RKO (cell line): ENCODE measurements at regions not wholly inside any gene's neighbourhood (a gene's known extent, or its start where the extent isn't known, plus 50 kb on each side); places are given as distances from the start of the nearest gene placed in this dataset.
"Not testable (repeated sequence)": the region's sequence is repeated elsewhere in the genome, so short reads cannot be mapped to it uniquely, and the experiment has no call there.

Experiments
- DNase-seq: peaks from one replicate; pipeline ENCODE4 v3.0.0-alpha.2; 2016; ENCODE audit warnings: low spot score

- DNase-seq = no peak
These were observed 1426.5 kb downstream of the CDH11 start for GRCh38 chr16:63695347-63695746.

- DNase-seq = no peak
These were observed 1430.9 kb downstream of the CDH11 start for GRCh38 chr16:63690961-63691360.

DNA sequence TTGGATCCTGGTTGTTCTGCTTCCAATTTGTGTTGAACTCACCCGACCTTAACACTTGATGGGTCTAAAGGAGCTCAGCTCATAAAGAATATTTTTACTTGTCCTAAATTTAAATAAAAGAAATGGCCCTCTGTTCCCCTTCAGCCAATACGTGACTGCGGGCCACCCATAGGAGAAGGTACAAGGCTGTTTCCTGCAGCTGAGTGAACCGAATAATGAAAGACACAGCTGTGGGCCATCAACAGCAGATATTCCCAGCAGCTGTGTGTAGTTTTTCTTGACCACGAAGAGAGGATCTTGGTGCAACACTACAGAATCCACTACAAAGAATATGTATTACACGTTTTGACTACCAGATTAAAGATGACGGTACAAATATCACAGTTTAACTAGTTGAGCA, 1431.6 kb downstream of the CDH11 start:
- no peak for DNase-seq

DNA sequence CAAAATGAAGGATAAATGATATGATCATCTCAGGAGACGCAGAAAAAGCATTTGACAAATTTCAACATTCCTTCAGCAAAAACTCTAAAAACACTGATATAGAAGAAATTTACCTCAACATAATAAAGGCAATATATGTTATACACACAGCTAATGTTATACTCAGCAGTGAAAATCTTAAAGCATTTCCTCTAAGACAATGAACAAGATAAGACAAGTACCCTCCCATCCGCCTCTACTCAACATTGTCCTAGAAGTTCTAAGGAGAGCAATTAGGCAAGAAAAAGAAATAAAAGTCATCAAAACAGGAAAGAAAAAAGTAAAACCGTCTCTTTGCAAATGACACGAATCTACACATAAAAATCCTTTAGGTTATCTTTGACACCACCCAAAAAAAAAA, 1432.8 kb downstream of the CDH11 start:
- DNase-seq = no peak

GRCh38 chr16:63684149-63685101, 1437.4 kb downstream of the CDH11 start:
- no peak for DNase-seq

DNA sequence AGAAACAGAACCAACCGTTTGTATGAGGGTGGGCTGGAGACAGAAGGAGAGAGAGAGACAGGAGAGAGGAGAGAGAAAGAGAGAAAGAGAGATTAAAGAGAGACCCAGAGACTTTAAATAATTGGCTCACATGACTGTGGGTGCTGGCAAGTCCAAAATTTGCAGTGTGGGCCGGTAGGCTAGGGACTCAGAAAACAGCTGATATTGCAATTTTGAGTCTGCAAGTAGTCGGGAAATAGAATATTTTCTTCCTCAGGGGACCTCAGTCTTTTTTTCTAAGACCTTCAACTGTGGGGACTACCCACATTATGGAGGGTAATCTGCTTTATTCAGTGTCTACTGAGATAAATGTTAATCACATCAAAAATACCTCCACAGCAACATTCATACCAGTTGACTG, 1439.0 kb downstream of the CDH11 start:
- no peak for DNase-seq

DNA sequence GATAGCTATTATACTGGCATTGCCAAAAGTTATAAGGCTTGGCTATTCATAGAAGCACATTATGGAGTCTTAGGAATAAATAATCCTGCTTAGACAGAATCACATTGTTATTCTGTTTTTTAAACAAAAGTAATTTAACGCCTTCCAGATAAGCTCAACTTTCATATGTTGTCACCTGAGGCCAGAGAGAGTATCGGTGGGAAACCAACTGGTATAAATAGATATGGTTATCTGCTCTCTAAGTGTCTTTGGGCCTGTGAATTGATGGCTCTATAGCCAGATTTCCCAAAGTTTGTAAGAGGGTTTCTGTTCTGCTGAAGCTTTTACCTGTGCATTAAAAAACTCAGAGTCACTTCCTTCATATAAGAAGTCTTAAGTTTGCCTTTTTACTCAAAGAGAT, 1449.4 kb downstream of the CDH11 start:
- DNase-seq = no peak

DNA sequence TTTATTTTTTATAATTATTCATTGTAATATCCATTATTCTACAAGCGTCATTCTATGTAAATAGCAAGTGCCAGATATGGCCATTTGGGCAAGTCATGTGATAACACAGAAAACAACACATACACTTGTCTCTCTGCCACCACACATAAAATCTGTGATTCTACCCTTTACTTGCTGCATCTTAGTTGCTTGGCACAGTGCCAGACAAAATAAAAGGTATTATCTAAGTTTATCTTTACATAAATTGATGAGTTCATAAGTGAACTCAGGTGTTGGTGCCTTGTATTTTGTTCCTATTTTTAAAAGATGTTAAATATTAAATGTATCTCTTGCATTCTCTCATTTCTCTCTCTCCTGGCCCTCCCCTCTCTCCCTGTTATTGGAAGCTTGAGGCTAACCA, 1458.7 kb downstream of the CDH11 start:
- no peak for DNase-seq

GRCh38 chr16:63655846-63656245, 1466.0 kb downstream of the CDH11 start:
- DNase-seq = no peak

- DNase-seq = no peak
These were observed 1468.6 kb downstream of the CDH11 start for GRCh38 chr16:63653044-63653839.

- no peak for DNase-seq
These were observed 1469.8 kb downstream of the CDH11 start for GRCh38 chr16:63652091-63652490.

DNA sequence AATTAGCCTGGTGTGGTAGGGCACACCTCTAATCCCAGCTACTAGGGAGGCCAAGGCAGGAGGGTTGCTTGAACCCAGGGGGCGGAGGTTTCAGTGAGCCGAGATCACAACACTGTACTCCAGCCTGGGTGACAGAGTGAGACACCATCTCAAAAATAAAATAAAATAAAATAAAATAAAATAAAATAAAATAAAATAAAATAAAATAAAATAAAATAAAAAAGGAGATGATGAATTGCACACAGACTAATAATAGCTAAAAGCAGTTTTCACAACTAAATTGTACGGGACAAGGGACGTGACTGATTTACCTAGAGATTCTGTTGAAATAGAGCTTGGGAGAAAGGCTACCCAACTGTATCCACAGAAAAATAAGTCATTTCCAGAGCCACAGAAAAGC, 1471.3 kb downstream of the CDH11 start:
- DNase-seq = no peak

DNA sequence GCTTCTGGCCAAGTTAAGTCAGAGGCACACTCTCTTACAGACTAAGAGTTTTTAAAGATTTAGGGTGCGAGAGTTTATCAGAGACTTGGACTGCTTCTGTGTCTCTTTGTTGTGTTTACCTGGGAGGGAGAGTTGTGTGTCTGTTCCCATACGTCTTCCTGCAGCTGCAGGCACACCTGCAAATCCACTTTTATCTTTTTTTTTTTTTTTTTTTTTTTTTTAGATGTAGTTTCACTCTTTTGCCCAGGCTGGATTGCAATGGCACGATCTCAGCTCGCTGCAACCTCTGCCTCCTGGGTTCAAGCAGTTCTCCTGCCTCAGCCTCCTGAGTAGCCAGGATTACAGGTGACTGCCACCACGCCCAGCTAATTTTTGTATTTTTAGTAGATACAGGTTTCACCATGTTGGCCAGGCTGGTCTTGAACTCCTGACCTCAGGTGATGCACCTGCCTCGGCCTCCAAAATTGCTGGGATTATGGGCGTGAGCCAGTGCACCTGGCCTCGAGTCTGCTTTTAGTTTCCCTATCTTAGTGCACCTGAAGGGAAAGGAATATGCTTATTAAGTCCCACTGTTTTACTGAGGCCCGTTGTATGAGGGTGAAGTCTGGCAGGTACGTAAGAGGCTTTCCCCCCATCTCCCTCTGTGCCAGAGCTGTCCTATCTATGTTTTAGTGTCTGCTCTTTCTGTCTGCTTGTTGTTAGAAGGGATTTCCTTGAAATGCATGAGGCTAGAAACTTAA, 1488.0 kb downstream of the CDH11 start:
- DNase-seq = not testable (repeated sequence)

- no peak for DNase-seq
These were observed 1492.6 kb downstream of the CDH11 start for GRCh38 chr16:63629272-63629671.

DNA sequence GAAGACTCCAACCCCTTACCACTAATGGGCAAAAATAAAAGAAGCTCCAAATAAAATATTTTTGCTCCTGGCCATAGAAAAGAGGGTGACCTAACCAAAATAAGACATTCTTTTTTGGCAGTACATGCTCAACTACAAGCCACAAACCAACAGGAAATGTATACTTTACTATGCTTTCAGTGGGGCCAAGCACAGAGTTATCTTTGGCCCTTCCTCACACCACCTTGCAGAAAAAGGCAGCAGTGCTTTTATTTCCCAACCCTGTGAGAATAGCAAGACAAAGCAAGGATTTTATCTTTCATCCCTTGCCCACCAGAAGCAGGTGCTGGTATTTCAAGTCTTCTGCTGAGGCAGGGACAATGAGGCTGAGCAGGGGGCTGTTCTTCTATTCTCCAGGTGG, 1493.1 kb downstream of the CDH11 start:
- no peak for DNase-seq

GRCh38 chr16:63625126-63625525, 1496.7 kb downstream of the CDH11 start:
- no peak for DNase-seq

DNA sequence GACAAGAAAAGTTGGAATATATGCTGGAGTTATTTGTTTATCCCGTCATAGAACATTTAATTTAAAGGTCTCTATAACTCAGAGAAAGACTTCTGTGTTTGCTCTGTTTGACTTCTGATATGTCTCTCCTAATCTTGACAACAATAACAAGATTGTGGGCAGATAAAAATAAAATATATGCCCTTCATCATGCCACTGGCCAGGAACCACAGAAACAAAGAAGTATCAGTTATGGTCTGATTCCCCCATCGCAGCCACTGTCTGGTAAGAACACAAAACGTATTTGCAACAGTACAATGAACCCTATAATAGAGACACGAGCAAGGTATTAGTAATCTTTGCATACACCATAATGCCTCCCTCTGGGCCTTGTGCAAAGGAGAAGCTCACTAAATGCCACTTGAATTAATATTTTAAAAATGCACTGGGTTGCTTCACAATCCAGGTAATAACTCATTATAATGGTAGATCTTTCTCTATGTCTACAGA, 1498.3 kb downstream of the CDH11 start:
- DNase-seq = no peak

- no peak for DNase-seq
These were observed 1502.9 kb downstream of the CDH11 start for GRCh38 chr16:63618896-63619485.

DNA sequence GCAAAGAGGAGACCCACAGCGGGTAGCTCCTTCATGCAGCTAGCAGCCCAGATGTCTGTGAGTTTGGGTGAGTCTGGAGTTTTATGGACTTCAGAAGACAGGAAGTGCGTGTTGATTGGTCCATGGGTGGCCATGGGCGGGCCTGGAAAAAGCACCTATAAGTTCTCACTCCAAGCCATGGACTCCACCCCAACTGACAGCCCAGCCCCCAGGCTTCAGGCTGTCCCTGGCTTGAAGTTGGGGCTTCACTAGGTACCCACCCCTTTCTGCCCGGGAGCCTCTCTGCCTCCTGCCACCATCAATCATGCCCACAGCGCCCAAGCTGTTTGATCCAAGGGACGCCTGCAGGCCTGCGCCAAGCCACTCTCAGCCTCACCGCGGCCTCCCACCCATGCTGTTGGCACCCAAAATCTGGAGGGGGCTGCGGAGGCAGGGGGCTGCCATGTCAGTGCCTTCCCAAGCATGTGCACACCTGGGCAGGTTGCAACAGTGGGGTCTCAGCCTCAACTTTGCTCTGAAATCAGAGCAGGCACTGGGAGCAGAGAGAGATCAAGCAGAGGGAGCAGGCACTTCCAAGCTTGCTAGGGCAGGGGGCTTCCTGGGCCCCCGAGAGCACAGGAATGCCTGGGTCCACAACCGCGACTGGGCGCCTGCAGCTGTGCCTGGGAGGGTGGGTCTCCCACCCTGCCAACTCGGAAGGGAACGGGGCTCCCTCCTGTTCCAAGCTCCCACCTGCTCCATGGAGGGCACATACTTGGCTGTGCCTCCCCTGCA, 1503.7 kb downstream of the CDH11 start:
- DNase-seq = no peak

- DNase-seq = no peak
These were observed 1504.5 kb downstream of the CDH11 start for GRCh38 chr16:63617047-63617989.
